ENCODE measurements at regions not wholly inside any gene's neighbourhood (a gene's known extent, or its start where the extent isn't known, plus 50 kb on each side); places are given as distances from the start of the nearest gene placed in this dataset.

- TF ChIP-seq EZH2 (IDR thresholded peaks at IDR 0.05; ENCODE audit: low read length) (no peak), CTCF (optimal IDR thresholded peaks at IDR 0.05 in 1 of 3, IDR thresholded peaks at IDR 0.05 in 1 of 3, conservative IDR thresholded peaks at IDR 0.05 in 1 of 3; ENCODE audit: extremely low read depth in 1 of 3, insufficient read depth in 2 of 3, low read length in 3 of 3) (no peak)
- dilution Hi-C loops (cut with MboI; ENCODE audit: extremely low pct_ligation_motif_present, low sequenced_read_pairs): no loop called here
- Histone ChIP-seq H3K27ac (ENCODE audit: control insufficient read depth, insufficient read depth, low read length) (no peak overlapping the region), H3K9me3 (ENCODE audit: control insufficient read depth, low read depth, low read length) (no peaks in the 10 kb centered on the region), H3K4me3 (ENCODE audit: control insufficient read depth in 2 of 3, extremely low read depth in 1 of 3, insufficient read depth in 2 of 3, low read depth in 1 of 3, low read length in 3 of 3) (no peak overlapping the region), H3K4me1 (ENCODE audit: control insufficient read depth, extremely low read depth, insufficient read depth, low read length) (no peaks in the 10 kb centered on the region), H3K9me1 (ENCODE audit: control insufficient read depth, extremely low read depth, insufficient read depth, low read length) (no peaks in the 10 kb centered on the region), H4K20me1 (ENCODE audit: control insufficient read depth, extremely low read depth, insufficient read depth, low read length) (no peaks in the 10 kb centered on the region), H2AFZ (ENCODE audit: control insufficient read depth, low read length) (no peak overlapping the region), H3K36me3 (ENCODE audit: control insufficient read depth in 2 of 2, extremely low read depth in 1 of 2, insufficient read depth in 2 of 2, low read length in 2 of 2) (no peaks in the 10 kb centered on the region), H3K79me2 (ENCODE audit: control insufficient read depth, insufficient read depth, low read length) (no peaks in the 10 kb centered on the region), H3K9ac (ENCODE audit: control insufficient read depth, extremely low read depth, insufficient read depth, low read length) (no peak overlapping the region), H3K27me3 (ENCODE audit: control insufficient read depth, extremely low read depth, insufficient read depth, low read length) (no peaks in the 10 kb centered on the region), H3K4me2 (ENCODE audit: control insufficient read depth, extremely low read depth, insufficient read depth, low read depth, low read length) (no peak overlapping the region)
- FAIRE-seq: no peak
- no peak for DNase-seq (ENCODE audit: low read depth, low spot score)
Observed at GRCh38 chr5:43994352-43994708, 391.4 kb downstream of the NNT start.

DNA sequence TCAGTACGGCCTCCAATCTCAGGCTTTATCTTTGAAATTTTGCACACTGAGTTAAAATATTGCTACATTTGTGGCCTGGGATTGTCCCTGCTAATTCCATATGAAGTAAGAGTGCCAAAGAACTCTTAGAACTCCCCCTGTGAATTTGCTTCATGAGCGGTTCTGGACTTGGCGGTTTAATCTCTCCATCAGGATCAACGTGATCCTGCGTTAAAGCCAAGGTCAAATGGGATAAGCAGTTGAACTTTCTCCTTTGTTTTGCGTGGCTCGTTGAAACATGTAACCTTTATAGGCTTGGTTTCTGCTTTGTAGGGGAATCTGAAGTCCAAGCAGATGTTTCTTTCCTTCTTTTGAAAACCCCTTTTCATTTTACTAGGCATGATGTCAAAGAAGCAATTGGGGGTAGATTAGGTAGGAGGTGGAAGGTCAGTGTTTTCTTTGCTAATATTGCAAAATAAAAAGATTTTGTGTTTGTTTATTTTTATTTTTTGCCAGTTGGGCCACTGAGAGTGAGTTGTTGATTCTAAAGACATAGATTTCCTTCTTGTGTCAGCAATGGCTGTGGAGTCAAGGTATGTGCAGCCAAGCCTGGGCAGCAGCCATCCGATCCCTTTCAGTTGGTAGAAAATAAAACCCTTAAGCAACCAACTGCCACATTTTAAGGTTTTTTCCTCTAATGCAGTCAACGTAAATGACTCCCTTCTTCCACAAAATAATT is 390.8 kb downstream of the NNT start:
- H3K27ac ChIP-seq (ENCODE audit: control insufficient read depth, insufficient read depth, low read length): no peak overlapping the region
- H3K36me3 ChIP-seq (ENCODE audit: control insufficient read depth in 2 of 2, extremely low read depth in 1 of 2, insufficient read depth in 2 of 2, low read length in 2 of 2): no peaks in the 10 kb centered on the region
- H2AFZ ChIP-seq (ENCODE audit: control insufficient read depth, low read length): no peak overlapping the region
- FAIRE-seq (no peak), DNase-seq (ENCODE audit: low read depth, low spot score) (no peak)
- no peak overlapping the region for H3K9ac ChIP-seq (ENCODE audit: control insufficient read depth, extremely low read depth, insufficient read depth, low read length)
- H3K79me2 ChIP-seq (ENCODE audit: control insufficient read depth, insufficient read depth, low read length): no peaks in the 10 kb centered on the region
- dilution Hi-C loops (cut with MboI; ENCODE audit: extremely low pct_ligation_motif_present, low sequenced_read_pairs): no loop called here
- no peaks in the 10 kb centered on the region for H4K20me1 ChIP-seq (ENCODE audit: control insufficient read depth, extremely low read depth, insufficient read depth, low read length)
- H3K4me1 ChIP-seq (ENCODE audit: control insufficient read depth, extremely low read depth, insufficient read depth, low read length): no peaks in the 10 kb centered on the region
- TF ChIP-seq CTCF (optimal IDR thresholded peaks at IDR 0.05 in 1 of 3, IDR thresholded peaks at IDR 0.05 in 1 of 3, conservative IDR thresholded peaks at IDR 0.05 in 1 of 3; ENCODE audit: extremely low read depth in 1 of 3, insufficient read depth in 2 of 3, low read length in 3 of 3) (no peak), EZH2 (IDR thresholded peaks at IDR 0.05; ENCODE audit: low read length) (no peak)
- no peaks in the 10 kb centered on the region for H3K9me3 ChIP-seq (ENCODE audit: control insufficient read depth, low read depth, low read length)
- H3K4me3 ChIP-seq (ENCODE audit: control insufficient read depth in 2 of 3, extremely low read depth in 1 of 3, insufficient read depth in 2 of 3, low read depth in 1 of 3, low read length in 3 of 3): no peak overlapping the region
- H3K4me2 ChIP-seq (ENCODE audit: control insufficient read depth, extremely low read depth, insufficient read depth, low read depth, low read length): no peak overlapping the region
- no peaks in the 10 kb centered on the region for H3K27me3 ChIP-seq (ENCODE audit: control insufficient read depth, extremely low read depth, insufficient read depth, low read length)
- H3K9me1 ChIP-seq (ENCODE audit: control insufficient read depth, extremely low read depth, insufficient read depth, low read length): no peaks in the 10 kb centered on the region
